NOMO-1 (cell line): ENCODE measurements at regions not wholly inside any gene's neighbourhood (a gene's known extent, or its start where the extent isn't known, plus 50 kb on each side); places are given as distances from the start of the nearest gene placed in this dataset.

Experiments
- DNase-seq, 2 experiments: peaks; one replicate each; lab custom pipeline; 2025; ENCODE audit not compliant: unreplicated experiment in 2 of 2; lab: John Stamatoyannopoulos, UW

- no peak for DNase-seq
These were observed 263.6 kb upstream of the PTGER4 start for GRCh38 chr5:40416098-40416497.

DNA sequence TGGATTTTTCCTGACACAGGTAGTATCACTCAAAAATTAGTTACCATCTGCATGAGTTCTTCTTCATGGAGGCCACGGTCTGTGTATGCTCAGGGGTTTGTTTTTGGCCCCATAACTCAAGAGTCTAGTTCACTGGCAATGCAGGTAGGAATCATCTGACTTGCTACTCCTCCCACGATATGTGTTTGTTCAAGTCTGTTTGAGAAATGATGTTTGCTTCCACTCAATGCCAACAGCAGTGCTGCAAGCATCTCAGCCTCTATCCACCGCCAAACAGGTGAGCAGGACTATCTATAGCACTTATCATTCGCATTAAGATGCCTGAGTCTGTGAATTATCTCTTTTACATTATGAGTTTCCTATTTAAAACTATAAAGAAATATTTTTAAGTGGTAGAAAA lies 264.8 kb upstream of the PTGER4 start:
- DNase-seq, result no peak

GRCh38 chr5:40413743-40414142 lies 266.0 kb upstream of the PTGER4 start:
- DNase-seq, result peak; percentile 49 to 80

DNA sequence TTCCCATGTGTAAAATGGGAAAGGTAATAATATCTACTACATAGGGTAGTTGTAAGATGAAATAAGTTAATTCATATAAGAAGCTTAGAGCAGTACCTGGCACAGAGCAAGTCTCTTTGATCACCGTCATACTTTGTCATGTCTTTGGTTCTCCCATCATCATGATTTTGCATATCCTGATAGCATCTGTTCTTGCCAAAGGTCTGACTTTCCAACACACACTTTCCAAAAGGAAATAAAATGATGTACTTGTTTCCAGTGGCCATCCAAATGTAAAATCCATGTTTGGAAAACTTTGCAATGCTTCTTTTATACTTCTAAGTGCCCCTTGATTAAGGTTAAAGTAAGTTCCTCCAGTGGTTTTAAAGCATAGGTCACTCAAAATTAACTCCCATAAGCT lies 266.9 kb upstream of the PTGER4 start:
- DNase-seq, result no peak

- DNase-seq, result peak; percentile 71 to 88
These were observed 268.6 kb upstream of the PTGER4 start for GRCh38 chr5:40410964-40411635.

GRCh38 chr5:40410231-40410861 lies 269.4 kb upstream of the PTGER4 start:
- peak; percentile 93 to 95 for DNase-seq

DNA sequence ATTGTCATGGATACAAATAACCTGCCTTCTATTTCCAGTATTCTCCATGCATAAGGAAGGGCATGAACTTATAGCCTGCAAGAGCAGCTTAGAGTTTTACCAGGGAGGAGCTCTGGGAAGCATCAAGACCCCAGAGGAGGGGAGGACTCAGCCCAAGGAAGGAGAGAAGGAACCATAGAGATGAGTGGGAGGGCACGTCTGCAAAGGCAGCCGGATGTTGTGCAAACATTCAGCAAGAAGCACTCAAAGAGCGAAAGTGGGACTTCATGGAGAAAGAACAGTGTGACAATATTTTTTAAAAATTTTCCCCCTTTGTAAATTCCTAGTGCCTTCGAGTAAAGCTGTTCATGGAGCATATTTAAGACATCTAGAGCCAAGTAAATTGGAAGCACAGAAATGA lies 270.1 kb upstream of the PTGER4 start:
- peak; percentile 84 to 91 for DNase-seq

DNA sequence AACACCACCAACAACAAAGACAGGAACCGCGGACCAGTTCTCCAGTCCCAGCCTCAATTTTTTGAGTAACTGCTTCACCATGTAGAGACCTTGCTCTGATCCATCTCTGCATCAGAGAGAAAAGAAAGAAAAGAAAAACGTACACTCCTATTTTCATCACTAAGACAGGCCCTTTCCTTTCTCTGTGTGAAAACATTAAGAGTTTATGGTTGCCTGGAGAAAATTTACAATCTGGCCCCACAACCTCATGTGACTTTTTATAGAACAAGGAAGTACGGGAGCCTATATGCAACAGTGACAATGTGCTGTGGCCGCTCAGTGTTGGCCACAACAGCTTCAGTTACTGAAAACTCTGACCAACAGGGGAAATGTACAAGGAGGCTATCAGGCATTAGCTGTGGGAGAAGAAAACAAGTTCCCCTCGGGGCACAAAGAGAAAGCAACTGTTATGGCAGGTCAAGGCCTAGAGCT lies 272.9 kb upstream of the PTGER4 start:
- DNase-seq, result peak; percentile 95 to 98

DNA sequence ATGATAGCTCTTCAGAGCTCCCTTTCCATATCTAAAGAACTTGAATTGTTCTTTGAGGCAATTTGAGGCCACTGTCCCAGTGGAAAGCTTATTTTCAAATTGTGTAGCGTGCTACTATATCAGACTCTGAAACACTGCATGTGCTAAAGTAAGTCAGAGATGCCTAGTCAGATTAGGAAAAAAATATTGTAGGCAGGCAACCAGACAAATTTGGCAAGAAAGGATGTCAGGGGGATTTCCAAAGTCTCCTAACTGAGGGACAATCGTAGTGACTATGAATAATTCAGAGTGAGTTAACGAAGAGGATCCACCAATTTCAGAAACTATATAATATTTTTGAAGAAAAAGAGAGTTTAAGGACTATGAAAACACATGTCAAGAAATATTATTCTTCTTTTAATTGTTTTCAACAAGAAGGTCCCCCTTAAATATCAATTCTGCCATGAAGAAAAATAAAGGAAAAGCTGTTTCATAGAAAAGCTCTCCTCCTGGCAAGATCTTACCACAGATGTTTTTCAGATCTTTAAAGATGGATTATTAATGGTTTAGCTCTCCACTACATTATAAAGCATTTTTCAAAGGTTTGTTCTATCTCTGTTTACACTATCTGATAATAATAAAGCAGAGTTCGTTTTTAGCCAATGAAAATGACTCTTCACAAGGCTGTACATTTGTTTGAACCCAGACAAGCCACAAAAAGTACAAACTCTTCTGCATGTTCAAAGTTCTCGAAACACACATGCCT lies 273.5 kb upstream of the PTGER4 start:
- no peak for DNase-seq

DNA sequence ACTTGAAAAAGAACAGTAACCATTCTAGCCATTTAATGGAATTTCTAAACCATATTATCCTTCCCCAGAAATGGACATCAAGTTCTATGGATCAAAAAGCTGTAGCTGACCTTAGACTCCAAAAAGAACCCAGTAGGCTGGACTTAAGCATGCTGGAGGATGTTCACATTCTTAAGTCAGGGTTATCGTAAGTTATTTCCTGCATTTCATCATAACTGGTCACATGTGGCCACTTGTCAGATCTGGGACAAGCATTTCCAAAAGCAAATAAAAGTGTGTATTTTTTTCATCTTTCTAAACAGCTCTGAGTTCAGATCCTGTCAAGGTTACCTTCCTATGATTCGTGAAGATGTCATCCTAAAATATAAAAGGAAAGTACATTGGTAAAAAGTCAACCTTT lies 274.5 kb upstream of the PTGER4 start:
- DNase-seq, result peak; percentile 26 to 78

DNA sequence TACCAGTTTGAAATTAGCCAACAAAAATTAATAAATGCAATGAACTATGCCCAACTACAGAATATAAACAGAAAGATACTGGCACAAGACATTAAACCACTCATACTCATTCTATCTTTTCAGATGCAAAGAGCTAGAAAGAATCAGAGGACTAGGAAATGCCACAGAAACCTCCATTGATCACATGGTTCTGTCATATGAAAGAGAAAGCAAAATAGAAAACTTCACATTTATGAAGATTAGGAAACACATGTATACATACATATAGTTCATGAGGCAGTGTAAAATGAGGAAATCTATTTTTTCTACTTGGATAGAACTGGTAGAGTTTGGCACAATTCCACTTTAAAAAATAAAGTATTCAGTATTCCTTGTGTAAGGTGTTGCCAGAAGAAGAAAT lies 275.1 kb upstream of the PTGER4 start:
- peak in 1 of 2 experiments; percentile 86 for DNase-seq

GRCh38 chr5:40402007-40402364 lies 277.7 kb upstream of the PTGER4 start:
- peak; percentile 40 to 70 for DNase-seq

DNA sequence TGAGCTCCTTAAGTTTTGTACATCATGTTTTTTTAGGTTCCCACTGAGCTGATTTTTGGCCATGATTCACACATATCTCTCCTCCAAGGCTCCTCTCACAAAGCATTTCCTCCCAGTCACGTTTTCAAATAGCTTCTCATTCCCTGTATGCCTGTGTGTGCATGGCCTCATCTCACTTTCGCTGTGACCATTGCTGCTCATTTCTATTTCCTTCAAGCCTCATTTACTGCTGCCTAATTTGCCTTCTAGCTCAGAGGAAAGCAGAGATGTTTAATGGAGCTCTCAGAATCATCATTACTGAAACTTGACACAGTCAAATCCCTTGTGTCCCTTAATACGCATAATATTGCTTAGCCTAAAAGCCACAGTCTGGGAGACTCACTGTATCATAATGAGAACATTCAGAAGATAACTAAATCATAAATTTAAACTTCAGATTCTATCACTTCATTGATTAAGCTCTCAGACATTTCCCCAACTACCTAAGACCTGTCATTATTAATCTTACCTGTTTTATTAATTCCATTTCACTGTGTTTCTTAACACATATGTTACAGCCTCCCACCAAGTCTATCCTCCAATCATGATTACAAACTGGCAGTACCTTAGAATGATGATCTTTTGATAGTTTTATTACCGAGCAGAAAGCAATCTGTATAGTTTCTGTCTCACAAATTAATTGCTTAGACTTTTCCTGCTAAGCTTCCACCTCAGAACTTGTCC lies 278.3 kb upstream of the PTGER4 start:
- no peak for DNase-seq

DNA sequence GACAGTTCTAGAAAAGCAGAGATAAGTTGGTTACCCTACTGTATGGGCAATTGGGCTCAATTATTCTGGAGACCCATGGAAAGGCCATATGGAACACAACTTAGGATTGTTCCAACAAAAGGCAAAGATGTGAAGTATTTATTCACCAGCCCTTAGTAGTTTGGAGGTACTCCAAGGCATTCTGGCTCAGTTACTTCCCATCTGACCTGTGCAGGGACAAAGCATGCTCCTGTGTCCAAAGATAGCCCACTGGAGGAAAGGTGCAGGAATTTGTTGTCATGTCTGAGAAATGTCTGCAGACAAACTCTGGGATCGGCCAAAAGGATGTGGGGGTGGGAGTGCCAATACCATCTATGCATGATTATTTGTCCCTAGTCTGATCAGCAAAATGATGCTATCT lies 279.5 kb upstream of the PTGER4 start:
- no peak for DNase-seq

DNA sequence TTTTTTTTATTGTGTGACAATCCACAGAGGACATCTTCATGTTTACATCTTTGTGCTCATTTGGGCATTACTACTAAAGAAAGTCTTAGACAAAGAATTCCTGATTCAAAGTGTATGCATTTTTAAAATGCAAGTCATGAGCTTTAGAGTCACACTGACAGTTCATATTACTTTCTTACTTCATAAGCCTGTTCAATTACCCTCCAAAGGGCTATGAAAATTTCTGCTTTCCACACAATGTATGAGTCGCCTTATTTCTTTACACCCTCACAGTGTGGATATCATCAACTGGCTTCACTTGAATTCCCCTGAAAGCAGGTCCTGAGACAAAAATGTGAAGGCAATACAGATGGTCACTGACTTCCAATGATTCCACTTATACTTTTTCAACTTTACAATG lies 280.4 kb upstream of the PTGER4 start:
- DNase-seq, result no peak

DNA sequence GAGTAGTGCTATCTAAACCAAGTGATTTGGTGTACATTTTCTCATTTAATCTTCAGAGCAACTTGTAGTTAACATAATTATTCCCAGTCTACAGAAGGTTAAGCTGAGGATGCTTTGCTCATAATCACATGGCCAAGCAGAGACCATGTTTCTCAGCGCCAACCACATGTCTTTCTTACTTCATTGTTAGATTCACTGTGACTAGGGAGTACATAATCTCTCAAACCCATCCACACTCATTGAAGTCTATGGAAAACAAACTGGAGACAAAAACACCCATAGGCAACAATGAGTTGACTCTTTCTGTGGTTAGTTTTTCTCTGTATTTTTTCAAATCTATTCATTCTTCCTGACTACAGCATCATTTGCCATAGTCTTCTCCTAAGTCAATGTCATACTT lies 281.7 kb upstream of the PTGER4 start:
- no peak for DNase-seq

DNA sequence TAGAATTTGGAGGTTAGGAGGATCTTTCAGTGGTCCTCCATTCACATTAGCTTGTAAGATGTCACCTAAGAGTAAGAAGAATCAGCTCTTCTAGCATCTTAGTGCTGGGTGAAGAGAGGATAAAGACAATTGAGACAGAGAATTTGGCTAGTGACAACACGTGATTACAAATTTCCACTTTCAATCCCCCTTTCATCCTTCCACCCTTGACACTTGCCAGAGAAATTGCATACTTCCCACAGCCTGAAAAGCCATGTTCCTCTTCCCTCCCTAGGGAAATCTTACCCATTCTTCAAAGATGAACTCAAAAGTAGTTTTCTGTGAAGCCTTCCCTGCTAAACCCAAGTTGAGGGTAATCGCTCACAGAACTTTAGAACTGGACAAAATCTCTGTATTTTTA lies 282.6 kb upstream of the PTGER4 start:
- no peak for DNase-seq

DNA sequence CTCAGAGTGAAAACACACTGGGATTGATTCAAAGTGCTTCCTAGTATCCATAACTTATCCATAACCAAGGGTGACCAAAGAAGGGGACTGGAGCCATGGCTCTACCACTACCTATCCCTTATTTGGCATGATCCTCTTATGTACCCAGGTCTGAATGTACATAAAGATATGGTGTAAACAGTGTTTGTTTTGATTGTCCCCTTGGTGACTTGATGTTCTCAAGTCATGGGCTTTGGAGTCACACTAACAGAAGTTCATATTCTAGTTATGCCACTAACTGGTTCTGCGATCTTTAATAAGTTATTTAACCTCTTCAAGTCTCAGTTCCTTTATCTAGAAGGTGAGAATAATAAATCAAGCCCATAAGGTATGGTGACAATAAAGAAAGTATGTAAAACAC lies 283.4 kb upstream of the PTGER4 start:
- DNase-seq, result no peak

- DNase-seq, result no peak
These were observed 284.5 kb upstream of the PTGER4 start for GRCh38 chr5:40395251-40395650.

GRCh38 chr5:40394698-40395097 lies 285.0 kb upstream of the PTGER4 start:
- DNase-seq, result no peak

DNA sequence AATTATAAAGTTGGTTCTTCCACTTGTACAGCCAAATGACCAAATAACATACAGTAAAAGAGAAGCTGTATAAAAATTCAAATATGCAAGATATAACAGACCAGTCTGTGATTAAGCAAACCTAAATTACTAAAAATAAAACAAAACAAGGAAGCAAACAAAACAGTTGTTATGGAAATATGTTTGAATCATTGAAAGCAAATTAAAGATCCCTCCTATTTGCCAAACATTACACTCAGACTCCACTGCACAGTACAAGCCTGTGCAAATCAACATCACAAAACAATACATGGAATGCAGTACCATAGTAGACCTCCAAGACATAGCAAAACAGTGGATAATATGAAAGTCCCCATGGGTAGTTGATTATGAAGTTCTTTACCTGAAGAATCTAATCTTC lies 288.1 kb upstream of the PTGER4 start:
- DNase-seq, result peak in 1 of 2 experiments; percentile 60
